GM19455 (cell line): ENCODE measurements at regions not wholly inside any gene's neighbourhood (a gene's known extent, or its start where the extent isn't known, plus 50 kb on each side); places are given as distances from the start of the nearest gene placed in this dataset.

Source experiments
- ATAC-seq: cut with Tn5 transposase; IDR thresholded peaks from one replicate; pipeline ENCODE4 v1.9.1; 2021; ENCODE audit not compliant: unreplicated experiment

- ATAC-seq = no peak
Observed at GRCh38 chr6:126091466-126091865, 105.1 kb downstream of the TRMT11 start.

DNA sequence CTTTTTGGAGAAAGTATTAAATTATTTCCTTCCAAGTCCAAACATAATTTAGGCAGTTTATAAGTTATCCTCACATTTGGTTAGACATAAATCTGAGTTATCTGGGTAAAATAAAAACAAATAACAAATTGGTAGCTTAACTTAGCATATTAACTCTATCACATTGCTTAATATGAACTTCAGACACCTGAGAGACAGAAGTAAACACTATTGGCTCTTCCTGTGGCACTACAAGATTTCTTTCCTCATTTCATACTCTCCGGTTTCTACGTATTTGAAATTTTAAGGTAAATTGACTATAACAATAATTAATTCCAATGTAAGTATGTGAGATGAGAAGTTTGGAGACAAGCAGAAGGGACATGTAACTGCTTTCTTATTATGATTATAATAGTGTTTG, 106.8 kb downstream of the TRMT11 start:
- ATAC-seq = no peak

DNA sequence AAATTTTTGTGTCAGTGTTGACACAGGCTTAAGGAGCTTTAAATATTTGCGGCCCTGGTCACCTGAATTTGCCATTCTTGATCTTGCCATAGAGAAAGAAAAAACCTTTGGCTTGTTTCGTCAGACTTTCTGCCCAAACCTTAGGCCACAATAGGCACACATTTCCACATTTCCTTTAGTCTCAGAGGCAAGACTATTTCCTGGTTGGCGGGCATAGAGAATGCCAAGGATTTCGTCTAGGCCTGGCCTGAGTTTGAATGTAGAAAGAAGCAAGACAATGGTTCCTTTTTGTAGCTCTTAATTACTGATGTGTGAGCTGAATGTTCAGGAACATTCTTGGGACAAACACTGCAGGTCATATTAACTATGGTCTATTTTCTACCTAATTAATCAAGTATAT, 108.1 kb downstream of the TRMT11 start:
- ATAC-seq = no peak

GRCh38 chr6:126100386-126100785, 114.0 kb downstream of the TRMT11 start:
- ATAC-seq = no peak

- ATAC-seq = no peak
Observed at GRCh38 chr6:126102358-126102757, 116.0 kb downstream of the TRMT11 start.

- no peak for ATAC-seq
Observed at GRCh38 chr6:126103993-126104392, 117.7 kb downstream of the TRMT11 start.

GRCh38 chr6:126107475-126108166, 121.3 kb downstream of the TRMT11 start:
- no peak for ATAC-seq

- no peak for ATAC-seq
Observed at GRCh38 chr6:126110512-126111270, 124.4 kb downstream of the TRMT11 start.

GRCh38 chr6:126111327-126111726, 125.0 kb downstream of the TRMT11 start:
- no peak for ATAC-seq

- ATAC-seq = no peak
Observed at GRCh38 chr6:126112171-126112632, 125.9 kb downstream of the TRMT11 start.

DNA sequence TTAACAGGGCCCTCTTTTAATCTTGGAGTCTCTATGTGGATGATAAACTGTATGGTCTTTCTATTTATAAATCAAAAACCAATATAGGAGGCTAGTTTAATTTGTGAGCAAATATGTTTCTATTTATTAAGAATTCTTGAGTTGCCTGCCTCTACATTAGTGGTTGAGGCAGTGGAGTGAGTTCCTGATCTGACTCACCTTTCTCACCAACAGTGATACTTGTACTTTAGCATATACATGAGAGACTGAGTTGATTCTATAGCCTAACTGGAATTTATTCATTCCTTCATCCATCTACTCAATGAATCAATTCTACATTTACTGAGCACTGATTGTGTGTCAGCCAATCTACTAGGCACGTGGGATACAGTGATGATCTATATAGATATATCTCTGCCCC, 126.9 kb downstream of the TRMT11 start:
- no peak for ATAC-seq

GRCh38 chr6:126117251-126117650, 130.9 kb downstream of the TRMT11 start:
- no peak for ATAC-seq

DNA sequence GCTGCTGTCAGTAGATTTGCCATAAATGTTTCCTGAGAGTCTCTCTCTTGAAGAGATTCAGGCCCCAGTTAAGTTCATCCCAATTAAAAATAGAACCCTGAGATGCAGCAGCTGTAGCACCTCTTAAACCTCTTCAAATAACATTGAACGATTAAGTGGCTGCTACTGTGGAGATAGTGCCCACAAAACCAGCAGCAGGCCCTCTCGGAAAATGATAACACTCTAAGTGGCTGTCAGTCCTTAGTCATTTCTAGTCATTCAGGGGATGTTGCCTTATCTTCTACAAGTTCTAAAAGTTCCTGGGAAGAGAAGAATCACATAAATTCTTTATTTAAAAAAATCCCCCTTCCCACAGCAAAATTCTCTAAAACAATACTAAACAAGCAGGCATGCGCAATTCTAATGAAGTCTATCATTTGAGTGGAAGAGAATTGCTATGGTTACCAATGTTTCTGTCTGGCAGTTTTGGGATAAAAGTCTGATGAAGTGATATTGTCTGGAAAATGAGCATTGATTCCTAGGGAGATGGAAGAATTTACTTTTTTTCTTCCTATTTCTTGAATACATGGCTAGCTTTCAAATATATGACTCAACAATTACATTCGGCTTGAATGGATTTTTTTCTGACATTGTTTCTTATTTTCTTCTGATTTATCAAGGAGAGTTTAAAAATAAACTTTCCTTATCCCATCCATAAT, 131.9 kb downstream of the TRMT11 start:
- no peak for ATAC-seq

GRCh38 chr6:126118936-126119335, 132.6 kb downstream of the TRMT11 start:
- no peak for ATAC-seq

GRCh38 chr6:126123226-126123625, 136.9 kb downstream of the TRMT11 start:
- ATAC-seq = no peak

- ATAC-seq = no peak
Observed at GRCh38 chr6:126127659-126128058, 141.3 kb downstream of the TRMT11 start.

- ATAC-seq = no peak
Observed at GRCh38 chr6:126131246-126131645, 144.9 kb downstream of the TRMT11 start.

GRCh38 chr6:126133984-126134383, 147.6 kb downstream of the TRMT11 start:
- ATAC-seq = no peak

DNA sequence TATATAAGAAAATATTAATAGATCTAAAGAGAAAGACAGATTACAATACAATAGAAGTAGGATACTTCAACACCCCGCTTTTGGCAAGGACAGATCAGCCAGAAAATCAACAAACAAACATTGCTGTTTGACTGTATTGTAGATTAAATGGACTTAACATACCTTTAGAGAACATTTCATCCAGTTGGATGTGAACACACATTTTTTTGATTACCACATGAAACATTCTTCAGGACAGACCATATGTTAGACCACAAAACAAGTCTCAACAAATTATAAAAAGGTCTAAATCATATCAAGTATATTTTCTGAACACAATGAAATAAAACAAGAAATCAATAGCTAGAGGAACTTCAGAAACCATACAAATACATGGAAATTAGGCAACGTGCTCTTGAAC, 148.2 kb downstream of the TRMT11 start:
- no peak for ATAC-seq

GRCh38 chr6:126140015-126140414, 153.7 kb downstream of the TRMT11 start:
- no peak for ATAC-seq

DNA sequence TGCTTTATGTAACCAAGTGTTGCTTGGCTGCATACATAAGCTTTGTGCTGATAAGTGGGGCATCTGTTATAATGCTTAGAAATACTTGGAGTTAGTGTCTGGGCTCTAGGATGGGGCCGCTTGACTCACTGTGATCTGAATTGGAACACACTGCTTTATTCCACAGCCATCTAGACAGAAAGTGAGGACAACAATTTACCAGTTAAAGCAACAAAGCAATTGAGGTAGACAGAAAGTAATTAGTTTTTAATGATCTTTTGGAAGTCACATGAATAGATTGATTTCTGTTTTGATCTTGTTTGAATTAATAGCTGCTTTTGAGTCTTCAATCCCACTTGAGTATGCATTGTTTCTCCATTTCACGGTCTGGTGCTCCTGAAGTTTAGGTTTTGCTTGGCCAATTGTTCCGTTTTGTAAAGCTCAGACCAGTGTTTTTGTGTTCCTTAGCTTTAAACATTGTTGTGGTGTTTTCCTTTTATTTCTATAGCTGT, 157.5 kb downstream of the TRMT11 start:
- ATAC-seq = no peak

DNA sequence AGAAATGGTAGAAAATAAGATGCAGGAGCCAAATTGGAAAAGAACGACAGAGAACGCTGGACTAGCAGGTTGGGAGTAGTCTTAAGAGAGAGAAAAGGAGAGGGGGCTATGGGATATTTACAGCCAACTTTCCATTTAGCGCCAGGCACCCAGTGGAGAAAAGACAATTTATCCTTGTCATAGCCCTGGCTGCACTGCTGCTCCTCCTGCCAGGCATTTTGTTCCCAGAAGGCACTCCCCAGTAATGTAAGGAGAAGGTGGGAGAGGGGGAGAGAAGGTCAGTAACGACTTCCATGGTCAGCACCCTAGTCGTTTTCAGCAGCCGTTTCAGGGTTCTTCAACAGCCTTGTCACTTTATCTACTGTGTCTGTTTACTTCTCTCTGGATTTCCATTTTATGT, 159.0 kb downstream of the TRMT11 start:
- no peak for ATAC-seq
